ENCODE measurements at regions not wholly inside any gene's neighbourhood (a gene's known extent, or its start where the extent isn't known, plus 50 kb on each side); places are given as distances from the start of the nearest gene placed in this dataset.

DNA sequence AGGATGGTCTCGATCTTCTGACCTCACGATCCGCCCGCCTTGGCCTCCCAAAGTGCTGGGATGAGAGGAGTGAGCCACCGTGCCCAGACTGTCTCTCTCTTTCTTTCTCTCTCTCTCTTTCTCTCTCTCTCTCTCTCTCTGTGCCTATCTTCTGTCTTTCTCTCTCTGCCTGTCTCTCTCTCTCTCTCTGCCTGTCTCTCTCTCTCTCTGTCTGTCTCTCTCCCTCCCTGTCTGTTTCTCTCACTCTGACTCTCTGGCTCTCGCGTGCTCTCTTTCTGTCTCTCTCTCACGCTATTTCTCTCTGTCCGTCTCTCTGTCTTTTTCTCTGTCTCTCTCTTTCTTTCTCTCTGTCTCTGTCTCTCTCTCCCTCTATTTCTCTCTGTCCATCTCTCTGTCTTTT is 3911.2 kb upstream of the OR11H1 start:
- TF ChIP-seq, protein P1, sequence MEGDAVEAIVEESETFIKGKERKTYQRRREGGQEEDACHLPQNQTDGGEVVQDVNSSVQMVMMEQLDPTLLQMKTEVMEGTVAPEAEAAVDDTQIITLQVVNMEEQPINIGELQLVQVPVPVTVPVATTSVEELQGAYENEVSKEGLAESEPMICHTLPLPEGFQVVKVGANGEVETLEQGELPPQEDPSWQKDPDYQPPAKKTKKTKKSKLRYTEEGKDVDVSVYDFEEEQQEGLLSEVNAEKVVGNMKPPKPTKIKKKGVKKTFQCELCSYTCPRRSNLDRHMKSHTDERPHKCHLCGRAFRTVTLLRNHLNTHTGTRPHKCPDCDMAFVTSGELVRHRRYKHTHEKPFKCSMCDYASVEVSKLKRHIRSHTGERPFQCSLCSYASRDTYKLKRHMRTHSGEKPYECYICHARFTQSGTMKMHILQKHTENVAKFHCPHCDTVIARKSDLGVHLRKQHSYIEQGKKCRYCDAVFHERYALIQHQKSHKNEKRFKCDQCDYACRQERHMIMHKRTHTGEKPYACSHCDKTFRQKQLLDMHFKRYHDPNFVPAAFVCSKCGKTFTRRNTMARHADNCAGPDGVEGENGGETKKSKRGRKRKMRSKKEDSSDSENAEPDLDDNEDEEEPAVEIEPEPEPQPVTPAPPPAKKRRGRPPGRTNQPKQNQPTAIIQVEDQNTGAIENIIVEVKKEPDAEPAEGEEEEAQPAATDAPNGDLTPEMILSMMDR (conservative IDR thresholded peaks at IDR 0.05): no peak
- TF ChIP-seq ZFX (IDR thresholded peaks at IDR 0.05): no peak

All from C4-2B (cell line).